GM21390 (cell line): ENCODE measurements at regions not wholly inside any gene's neighbourhood (a gene's known extent, or its start where the extent isn't known, plus 50 kb on each side); places are given as distances from the start of the nearest gene placed in this dataset.
"Not testable (repeated sequence)": the region's sequence is repeated elsewhere in the genome, so short reads cannot be mapped to it uniquely, and the experiment has no call there.

ENCODE experiments used
- ATAC-seq: cut with Tn5 transposase; IDR thresholded peaks from one replicate; pipeline ENCODE4 v1.9.1; 2021; ENCODE audit not compliant: unreplicated experiment

DNA sequence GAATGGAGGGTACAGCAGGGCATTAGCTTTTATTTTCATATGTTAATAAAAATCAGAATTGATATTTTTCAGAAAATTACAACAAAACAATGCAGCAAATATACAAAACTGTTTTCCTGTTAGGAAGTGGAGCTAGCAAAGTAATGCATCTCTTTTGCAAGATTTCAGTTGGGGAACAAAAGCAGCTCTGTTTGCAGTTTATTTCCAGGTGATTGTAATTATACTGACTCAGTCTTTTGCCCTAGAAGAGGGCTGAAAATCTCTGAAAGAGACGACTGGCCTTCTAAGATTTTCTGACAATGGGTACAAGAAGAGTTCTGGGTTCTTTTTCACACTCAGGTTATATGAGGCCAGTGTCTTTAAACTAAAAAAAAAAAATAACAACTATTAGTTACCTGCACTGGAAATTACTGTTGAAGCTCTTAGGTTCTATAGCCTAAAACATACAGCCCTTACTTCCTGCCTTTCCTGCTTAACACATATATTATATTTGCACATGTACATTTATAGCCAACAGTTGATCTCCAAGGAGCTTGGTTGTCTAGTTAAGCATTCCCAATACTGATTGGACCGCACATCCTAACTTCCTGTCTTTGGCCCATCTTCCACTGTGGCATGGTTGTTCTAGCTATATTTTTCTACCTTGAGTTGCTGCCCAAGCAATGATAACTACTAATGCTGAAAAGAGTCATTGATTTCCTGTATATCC, 199.1 kb upstream of the KRR1 start:
- no peak for ATAC-seq

DNA sequence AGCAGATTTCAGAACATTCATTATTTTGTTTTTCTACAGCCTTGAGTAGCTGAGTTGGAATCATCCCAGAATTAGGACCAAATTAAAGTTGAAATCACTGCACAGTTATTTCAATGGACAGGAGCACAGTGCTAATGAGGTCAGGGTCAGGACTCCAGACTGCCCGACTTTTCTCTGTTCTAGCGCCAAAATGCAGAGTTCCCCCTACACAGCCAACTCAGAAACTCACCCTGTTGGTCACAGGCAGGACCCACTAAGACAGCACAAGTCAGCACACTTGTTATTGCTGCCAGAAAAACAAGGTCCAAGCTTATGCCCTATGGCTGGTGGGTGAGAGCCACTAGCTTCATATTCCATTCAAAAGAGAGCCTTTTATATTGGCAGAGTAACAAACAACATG, 198.1 kb upstream of the KRR1 start:
- no peak for ATAC-seq

DNA sequence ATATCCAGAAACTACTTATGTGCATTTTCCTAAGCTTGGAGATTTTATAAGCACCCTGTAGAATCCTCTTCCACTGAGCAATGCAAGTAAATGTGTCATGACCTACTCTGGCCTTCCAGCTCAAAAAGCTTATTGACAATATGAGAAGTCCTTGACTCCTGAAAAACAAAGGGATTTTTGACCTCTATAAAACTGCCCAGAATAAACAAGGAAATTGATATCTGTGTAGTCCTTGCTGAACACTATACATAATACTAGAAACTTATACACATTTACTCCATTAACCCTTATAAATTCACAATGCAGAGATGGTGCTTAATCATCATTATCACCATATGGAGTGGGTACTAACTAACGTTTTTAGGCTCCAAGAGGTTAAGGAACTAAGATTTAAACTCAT, 197.4 kb upstream of the KRR1 start:
- no peak for ATAC-seq

- no peak for ATAC-seq
Measured at GRCh38 chr12:75707983-75708382, 196.6 kb upstream of the KRR1 start.

- no peak for ATAC-seq
Measured at GRCh38 chr12:75706786-75707605, 195.6 kb upstream of the KRR1 start.

DNA sequence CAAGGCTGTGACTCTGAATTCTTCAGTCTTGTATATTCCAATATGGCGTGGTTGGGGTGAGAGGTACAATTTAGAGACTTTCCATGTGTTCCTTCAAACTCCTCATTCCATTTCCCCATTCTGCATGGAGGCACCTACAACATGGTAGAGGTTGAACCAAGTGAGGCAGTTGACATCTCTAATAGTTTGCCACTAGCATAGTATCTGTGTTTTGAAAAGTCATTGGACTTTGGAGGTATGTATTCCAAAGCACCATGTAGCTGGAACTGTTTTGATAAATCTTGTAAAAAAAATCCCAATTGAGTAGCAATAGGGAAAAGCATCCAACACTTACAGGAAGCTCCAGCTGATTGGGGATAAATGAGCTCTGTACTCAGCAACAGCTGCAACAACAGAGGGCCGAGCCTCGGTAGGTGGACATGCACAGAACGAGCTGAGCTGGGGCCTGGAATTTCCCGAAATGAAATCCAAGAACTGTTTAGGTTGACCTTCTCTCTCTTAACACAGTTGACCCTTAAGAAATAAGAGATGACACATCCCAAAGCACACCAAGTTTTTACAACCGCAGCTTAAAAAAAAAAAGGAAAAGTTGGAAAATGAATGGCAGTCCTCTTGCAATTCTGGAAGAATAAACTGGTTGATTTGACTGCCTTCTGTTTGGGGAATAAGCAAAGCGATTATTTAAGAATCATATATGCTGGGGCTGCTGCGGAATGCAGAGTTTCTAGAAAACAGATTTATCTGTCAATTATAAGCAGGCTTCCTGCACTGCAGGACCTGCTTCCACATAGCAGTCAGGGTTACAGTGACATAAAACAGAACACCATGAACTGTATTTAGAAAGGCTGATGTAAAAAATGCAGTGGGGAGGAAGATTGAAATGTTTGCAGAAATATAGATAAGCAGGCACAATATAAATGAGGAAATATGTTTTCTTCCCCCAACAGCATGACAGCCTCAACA, 194.6 kb upstream of the KRR1 start:
- ATAC-seq, result no peak

DNA sequence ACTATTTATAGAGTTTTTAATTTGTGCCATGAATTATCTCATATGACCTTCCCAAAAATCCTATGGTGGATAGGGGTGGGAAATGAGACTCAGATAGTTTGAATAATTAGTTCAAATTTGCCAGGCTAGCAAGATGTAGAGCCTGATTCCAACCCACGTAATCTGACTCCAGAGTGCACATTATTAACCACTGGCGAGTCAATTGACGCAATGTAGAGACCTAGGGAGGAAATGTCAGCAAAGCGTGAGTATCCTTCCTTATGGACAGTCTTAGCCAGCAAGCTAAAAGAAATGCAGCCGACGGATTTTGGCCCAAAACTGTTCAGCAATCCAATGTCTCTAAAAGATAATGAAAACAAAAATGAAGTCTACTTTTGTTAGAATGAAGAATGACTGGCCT, 193.3 kb upstream of the KRR1 start:
- ATAC-seq, result no peak

GRCh38 chr12:75704208-75704607, 192.8 kb upstream of the KRR1 start:
- ATAC-seq, result no peak

DNA sequence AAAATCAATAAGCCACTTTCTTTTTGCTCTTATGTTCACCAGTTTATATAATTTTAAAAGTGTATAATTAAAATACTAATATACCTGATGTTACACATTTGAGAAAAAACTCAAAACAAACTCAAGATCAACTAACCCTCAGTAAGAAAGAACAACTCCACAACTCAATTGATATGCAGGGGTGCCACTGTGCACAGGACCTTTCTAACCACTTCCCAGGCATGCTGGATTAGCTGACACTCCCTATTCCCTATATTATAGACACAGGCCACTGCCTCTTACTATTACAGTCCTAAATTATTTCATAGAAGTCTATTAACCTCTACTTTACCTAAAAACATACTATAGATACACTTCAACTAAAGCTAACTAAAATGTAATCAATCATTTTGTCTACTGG, 191.7 kb upstream of the KRR1 start:
- ATAC-seq, result no peak

DNA sequence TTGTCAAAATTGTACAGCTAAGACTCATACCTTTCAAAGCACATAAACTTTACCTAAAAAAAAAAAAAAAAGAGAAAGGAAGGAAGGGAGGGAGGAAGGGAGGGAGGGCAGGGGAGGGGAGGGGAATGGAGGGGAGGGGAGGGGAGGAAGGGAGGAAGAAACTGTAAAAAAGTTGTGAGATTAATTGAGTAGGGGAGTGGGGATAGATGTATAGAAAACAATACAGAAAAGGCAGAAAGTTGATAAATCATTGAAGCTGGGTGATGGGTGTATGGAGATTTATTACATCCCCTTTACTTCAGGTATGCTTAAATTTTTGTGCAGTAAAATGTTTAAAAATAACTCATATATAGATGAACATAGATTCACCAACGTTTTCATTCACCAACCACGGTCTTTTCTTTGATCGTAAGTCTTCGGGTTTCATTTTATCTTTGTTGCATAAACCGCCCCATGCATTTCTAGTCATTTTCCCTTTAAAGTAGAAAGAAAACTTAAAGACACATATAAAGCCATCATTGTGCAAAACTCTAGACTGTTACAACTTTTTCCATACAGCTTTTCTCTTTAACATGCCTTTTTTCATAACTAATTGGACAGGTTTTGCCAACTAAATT, 191.2 kb upstream of the KRR1 start:
- ATAC-seq, result no peak

- no peak for ATAC-seq
Measured at GRCh38 chr12:75701859-75702258, 190.4 kb upstream of the KRR1 start.

DNA sequence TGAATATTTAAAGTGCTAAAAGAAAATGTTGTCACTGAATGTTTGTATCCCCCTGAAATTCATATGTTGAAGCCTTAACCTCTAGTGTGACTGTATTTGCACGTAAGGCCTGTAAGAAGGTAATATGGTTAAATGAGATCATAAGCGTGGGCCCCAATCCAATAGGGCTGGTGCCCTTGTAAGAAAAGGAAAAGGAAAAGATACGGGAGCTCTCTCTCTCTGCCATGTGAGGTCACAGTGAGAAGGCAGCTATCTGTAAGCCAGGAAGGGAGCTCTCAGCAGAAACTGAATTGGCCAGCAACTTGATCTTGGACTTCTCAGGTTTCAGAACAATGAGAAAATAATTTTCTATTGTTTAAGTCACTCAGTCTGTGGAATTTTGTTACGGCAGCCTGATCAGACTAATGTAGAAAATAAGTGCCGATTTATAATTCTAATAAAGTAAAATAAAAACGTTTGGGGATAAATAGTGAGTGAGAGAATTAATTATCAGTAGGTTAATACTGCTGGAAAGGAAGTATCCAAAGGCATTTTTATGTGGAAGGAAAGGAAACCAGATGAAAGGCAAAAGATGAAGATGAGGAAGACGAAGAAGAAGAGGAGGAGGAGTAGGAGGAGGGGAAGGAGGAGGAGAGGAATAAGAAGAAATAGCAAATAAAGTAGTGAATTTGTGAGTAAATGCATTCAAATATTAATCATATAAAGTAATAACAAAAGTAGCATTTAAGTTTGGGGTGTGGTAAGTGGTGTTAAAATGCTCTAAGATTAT, 188.5 kb upstream of the KRR1 start:
- no peak for ATAC-seq

GRCh38 chr12:75699251-75699650, 187.8 kb upstream of the KRR1 start:
- no peak for ATAC-seq

DNA sequence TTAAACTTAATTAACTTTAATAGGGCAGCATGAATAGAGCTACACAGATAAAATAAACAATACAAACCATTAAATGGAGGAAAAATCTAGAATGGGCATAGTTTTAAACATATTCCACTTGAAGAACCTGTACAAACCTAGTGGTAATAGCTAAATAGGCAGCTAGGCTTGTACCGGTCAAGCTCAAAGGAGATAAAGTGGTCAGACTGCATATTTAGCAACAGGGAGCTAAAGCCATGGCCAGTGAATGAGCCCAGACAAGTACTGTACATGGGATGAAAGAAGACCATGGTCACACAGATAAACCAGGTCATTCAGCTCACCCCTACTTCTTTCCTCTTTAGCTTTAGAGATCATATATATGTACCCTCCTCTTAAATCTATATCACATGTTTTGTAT, 186.6 kb upstream of the KRR1 start:
- no peak for ATAC-seq

GRCh38 chr12:75695926-75696325, 184.5 kb upstream of the KRR1 start:
- no peak for ATAC-seq

DNA sequence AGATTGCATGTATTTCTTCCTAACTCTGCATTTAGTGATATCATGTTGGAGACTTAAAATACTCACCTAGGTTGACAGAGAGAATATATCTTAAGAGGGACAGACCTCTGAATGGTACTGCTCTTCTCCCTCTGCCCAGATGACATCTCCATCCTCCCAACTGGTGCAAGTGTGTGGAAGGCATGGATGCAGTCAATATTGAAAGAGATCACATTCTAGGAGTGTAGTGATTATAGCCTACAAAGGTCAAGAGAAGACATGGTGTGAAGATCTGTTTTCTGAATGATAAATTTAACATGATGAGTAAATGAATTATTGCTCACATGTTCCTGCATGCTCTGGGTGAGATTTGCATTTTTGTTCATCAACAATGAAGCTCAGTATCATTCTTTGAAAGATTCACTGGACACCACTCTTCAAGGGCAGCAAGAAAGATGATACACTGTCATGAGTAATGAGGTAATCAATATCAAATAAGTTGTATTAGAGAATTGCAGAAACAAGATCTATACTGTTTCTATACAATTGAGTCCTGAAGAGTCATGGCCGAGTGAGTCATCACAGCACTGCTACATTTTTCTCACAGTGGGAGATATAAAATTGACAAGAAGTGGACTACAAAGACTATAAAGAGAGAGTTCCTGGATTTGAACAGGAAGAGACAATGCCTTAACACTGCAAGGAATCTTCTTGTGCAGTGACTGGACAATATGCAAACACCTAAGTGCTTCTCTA, 183.3 kb upstream of the KRR1 start:
- no peak for ATAC-seq

DNA sequence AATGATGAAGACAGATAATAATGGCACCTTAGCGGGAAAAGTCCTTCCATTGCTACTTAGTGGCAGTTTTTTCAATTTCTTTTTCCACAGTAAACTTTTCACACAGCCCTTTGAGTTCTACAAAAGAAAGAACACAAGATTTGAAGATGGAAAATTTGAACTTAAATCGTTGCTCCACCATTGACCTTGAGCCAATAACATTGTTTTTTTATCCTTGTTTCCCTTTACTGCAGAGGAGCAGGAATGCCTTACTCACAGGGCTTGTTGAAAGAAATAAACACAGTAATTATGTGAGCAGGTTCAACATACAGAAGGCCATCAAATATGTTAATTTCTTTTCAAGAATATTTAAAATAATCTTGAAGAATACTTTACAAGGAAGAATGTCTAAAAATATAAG, 181.5 kb upstream of the KRR1 start:
- ATAC-seq, result no peak

- ATAC-seq, result no peak
Measured at GRCh38 chr12:75690296-75690955, 179.0 kb upstream of the KRR1 start.

DNA sequence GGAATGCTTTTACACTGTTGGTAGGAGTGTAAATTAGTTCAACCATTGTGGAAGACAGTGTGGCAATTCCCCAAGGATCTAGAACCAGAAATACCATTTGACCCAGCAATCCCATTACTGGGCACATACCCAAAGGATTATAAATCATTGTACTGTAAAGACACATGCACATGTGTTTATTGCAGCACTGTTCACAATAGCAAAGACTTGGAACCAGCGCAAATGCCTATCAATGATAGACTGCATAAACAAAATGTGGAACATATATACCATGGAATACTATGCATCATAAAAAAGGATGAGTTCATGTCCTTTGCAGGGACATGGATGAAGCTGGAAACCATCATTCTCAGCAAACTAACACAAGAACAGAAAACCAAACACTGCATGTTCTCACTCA, 174.8 kb upstream of the KRR1 start:
- not testable (repeated sequence) for ATAC-seq
